ENCODE measurements at regions not wholly inside any gene's neighbourhood (a gene's known extent, or its start where the extent isn't known, plus 50 kb on each side); places are given as distances from the start of the nearest gene placed in this dataset.

DNA sequence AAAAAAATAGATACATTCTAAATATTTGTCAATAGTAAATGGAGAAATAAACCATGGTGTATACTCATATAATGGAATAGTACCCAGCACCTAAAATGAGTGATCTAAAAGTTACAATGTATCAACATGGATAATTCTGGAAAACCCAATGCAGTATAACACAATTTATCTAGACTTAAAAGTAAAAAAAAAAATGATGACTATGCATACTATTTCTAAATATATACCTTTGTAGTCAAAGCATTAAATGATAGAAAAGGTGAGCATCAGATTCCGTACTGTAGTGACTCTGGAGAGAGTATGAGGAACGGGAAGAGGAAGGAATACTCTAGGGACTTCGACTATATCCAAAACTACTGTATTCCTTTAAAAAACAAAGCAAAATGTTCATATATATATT, 115.2 kb upstream of the CDCA7L start:
- Histone ChIP-seq H3K36me3 (ENCODE audit: control insufficient read depth in 1 of 2, insufficient read depth in 2 of 2, low read length in 2 of 2) (no peaks in the 10 kb centered on the region), H3K4me2 (ENCODE audit: low read length) (no peak overlapping the region), H3K4me3 (replicated peaks in 1 of 2; ENCODE audit: low read depth in 1 of 2, low read length in 2 of 2) (no peak overlapping the region), H3K9ac (ENCODE audit: low read length) (no peak overlapping the region), H3K9me3 (ENCODE audit: control insufficient read depth in 1 of 2, insufficient read depth in 1 of 2, low read depth in 1 of 2, low read length in 2 of 2) (no peaks in the 10 kb centered on the region), H3K4me1 (ENCODE audit: control insufficient read depth in 1 of 2, insufficient read depth in 2 of 2, low read length in 2 of 2) (no peaks in the 10 kb centered on the region), H3K79me2 (ENCODE audit: insufficient read depth, low read length) (no peaks in the 10 kb centered on the region), H3K27ac (ENCODE audit: low read depth, low read length) (no peak overlapping the region), H2AFZ (ENCODE audit: low read depth, low read length, poor library complexity, severe bottlenecking) (no peak overlapping the region), H4K20me1 (ENCODE audit: insufficient read depth) (no peaks in the 10 kb centered on the region), H3K9me2 (ENCODE audit: insufficient read depth) (no peaks in the 10 kb centered on the region), H3K27me3 (ENCODE audit: insufficient read depth, low read length) (no peaks in the 10 kb centered on the region)
- BruUV-seq (replicated peaks) = no TSS peak
- DNase-seq (ENCODE audit: low read depth, low spot score) (no peak), ATAC-seq (no peak)
- ChIA-PET CTCF (no interaction called here), POLR2A (no interaction called here), RAD21 (ENCODE audit: low non-redundant PET in 1 of 2, low total read pairs in 2 of 2, uncharacterized antibody in 2 of 2, unreplicated experiment in 2 of 2) (no interaction called here)
- TF ChIP-seq ZFX (IDR thresholded peaks at IDR 0.05) (no peak), CBX3 (IDR thresholded peaks at IDR 0.05; ENCODE audit: low read depth) (no peak), CEBPB (IDR thresholded peaks at IDR 0.05; ENCODE audit: low read depth) (no peak), RAD21 (IDR thresholded peaks at IDR 0.05; ENCODE audit: low read depth) (no peak), SRF (IDR thresholded peaks at IDR 0.05; ENCODE audit: low read depth) (no peak), ELF1 (IDR thresholded peaks at IDR 0.05; ENCODE audit: borderline replicate concordance, low read depth) (no peak), POLR2AphosphoS5 (IDR thresholded peaks at IDR 0.05; ENCODE audit: low read depth, low read length) (no peak), EGR1 (IDR thresholded peaks at IDR 0.05; ENCODE audit: low read depth) (no peak), EZH2 (IDR thresholded peaks at IDR 0.05) (no peak), POLR2A (IDR thresholded peaks at IDR 0.05; ENCODE audit: borderline replicate concordance, extremely low read depth, insufficient read depth, insufficient read length) (no peak), ZNF274 (IDR thresholded peaks at IDR 0.05; ENCODE audit: low read depth, low read length) (no peak)
- TF ChIP-seq, protein P1, sequence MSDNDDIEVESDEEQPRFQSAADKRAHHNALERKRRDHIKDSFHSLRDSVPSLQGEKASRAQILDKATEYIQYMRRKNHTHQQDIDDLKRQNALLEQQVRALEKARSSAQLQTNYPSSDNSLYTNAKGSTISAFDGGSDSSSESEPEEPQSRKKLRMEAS (IDR thresholded peaks at IDR 0.05) = no peak
- TF ChIP-seq, protein P2, sequence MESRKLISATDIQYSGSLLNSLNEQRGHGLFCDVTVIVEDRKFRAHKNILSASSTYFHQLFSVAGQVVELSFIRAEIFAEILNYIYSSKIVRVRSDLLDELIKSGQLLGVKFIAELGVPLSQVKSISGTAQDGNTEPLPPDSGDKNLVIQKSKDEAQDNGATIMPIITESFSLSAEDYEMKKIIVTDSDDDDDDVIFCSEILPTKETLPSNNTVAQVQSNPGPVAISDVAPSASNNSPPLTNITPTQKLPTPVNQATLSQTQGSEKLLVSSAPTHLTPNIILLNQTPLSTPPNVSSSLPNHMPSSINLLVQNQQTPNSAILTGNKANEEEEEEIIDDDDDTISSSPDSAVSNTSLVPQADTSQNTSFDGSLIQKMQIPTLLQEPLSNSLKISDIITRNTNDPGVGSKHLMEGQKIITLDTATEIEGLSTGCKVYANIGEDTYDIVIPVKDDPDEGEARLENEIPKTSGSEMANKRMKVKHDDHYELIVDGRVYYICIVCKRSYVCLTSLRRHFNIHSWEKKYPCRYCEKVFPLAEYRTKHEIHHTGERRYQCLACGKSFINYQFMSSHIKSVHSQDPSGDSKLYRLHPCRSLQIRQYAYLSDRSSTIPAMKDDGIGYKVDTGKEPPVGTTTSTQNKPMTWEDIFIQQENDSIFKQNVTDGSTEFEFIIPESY (IDR thresholded peaks at IDR 0.05; ENCODE audit: extremely low read depth, insufficient replicate concordance, low read length) = no peak
- TF ChIP-seq, protein P3, sequence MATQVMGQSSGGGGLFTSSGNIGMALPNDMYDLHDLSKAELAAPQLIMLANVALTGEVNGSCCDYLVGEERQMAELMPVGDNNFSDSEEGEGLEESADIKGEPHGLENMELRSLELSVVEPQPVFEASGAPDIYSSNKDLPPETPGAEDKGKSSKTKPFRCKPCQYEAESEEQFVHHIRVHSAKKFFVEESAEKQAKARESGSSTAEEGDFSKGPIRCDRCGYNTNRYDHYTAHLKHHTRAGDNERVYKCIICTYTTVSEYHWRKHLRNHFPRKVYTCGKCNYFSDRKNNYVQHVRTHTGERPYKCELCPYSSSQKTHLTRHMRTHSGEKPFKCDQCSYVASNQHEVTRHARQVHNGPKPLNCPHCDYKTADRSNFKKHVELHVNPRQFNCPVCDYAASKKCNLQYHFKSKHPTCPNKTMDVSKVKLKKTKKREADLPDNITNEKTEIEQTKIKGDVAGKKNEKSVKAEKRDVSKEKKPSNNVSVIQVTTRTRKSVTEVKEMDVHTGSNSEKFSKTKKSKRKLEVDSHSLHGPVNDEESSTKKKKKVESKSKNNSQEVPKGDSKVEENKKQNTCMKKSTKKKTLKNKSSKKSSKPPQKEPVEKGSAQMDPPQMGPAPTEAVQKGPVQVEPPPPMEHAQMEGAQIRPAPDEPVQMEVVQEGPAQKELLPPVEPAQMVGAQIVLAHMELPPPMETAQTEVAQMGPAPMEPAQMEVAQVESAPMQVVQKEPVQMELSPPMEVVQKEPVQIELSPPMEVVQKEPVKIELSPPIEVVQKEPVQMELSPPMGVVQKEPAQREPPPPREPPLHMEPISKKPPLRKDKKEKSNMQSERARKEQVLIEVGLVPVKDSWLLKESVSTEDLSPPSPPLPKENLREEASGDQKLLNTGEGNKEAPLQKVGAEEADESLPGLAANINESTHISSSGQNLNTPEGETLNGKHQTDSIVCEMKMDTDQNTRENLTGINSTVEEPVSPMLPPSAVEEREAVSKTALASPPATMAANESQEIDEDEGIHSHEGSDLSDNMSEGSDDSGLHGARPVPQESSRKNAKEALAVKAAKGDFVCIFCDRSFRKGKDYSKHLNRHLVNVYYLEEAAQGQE (IDR thresholded peaks at IDR 0.05; ENCODE audit: low read depth) = no peak
- intact Hi-C loops (cut with micrococcal nuclease) = no loop called here

Data from HCT116 (cell line).